ENCODE measurements at regions not wholly inside any gene's neighbourhood (a gene's known extent, or its start where the extent isn't known, plus 50 kb on each side); places are given as distances from the start of the nearest gene placed in this dataset.
"Not testable (repeated sequence)": the region's sequence is repeated elsewhere in the genome, so short reads cannot be mapped to it uniquely, and the experiment has no call there.

DNA sequence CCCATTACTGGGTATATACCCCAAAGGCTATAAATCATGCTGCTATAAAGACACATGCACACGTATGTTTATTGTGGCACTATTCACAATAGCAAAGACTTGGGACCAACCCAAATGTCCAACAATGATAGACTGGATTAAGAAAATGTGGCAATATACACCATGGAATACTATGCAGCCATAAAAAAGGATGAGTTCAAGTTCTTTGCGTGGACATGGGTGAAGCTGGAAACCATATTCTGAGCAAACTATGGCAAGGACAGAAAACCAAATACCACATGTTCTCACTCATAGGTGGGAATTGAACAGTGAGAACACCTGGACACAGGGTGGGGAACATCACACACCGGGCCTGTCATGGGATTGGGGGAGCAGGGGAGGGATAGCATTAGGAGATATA is 54.4 kb upstream of the MUCL1 start:
- not testable (repeated sequence) for DNase-seq

- no peak for DNase-seq
Measured at GRCh38 chr12:54798651-54799050, 55.7 kb upstream of the MUCL1 start.

- DNase-seq = no peak
Measured at GRCh38 chr12:54796991-54797390, 57.3 kb upstream of the MUCL1 start.

DNA sequence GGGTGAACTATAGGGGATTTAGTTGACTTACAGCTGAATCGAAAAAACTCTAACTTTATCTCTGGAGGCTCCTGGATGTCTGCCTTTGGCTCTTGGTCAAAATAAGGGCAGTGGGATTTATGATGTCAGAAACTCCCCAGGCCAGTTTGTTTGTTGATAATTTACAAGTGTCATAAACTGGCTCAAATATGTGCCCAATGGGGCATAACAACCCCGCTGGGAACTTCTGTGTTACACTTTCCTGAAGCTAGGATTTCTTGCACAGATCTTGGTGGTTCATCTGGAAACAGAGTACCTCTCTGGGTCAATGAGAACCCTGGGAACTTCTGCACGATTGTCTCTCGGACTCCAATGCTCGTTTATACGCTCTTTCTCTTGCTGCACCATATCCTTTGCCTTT is 58.7 kb upstream of the MUCL1 start:
- DNase-seq = no peak

GRCh38 chr12:54786081-54786480 is 68.2 kb upstream of the MUCL1 start:
- no peak for DNase-seq

- no peak for DNase-seq
Measured at GRCh38 chr12:54784115-54784514, 70.2 kb upstream of the MUCL1 start.

DNA sequence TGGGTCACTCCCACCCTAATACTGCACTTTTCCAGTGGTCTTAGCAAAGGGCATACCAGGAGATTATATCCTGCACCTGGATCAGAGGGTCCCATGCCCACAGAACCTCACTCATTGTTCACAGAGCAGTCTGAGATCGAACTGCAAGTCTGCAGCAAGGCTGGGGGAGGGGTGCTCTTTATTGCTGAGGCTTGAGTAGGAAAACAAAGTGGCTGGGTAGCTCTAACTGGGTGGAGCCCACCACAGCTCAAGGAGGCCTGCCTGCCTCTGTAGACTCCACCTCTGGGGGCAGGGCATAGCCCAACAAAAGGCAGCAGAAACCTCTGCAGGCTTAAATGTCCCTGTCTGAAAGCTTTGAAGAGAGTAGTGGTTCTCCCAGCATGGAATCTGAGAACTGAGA is 77.3 kb upstream of the MUCL1 start:
- DNase-seq = peak in 5 of 6 experiments; percentile 2 to 60 (median 14)

DNA sequence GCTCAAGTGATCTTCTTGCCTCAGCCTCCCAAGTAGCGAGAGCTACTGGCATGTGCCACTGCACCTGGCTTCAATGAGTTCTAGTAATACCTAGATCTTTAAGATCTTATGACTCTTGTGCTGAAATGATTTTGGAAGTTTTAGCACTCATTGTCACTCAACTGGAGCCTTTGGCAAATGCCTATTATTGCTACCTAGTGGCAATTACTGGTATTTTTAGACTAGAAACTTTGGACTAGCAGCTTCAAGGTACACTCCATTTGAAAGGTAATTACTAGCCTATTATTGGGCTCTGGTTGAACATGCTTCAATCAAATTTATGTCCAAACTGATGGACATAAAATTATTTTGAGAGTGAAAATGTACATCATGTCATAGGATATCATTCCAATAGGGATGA is 80.7 kb upstream of the MUCL1 start:
- DNase-seq = no peak

DNA sequence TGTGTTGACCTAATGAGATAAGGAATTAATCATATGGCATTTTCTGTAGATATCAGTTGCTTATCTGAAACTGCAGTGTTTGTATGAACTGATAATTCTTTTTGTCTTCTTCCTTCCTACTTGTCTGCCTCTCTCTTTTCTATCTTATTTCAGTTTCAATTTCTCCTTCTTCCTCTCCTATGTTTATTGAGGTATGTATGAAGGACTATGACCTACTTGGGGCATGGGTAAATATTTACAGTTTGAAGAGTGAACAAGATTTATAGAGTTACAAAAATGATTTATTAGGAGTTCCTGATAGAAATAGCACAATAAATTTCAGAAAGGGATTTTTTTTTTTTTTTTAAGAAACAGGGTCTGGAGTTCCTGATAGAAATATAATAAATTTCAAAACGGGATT is 88.7 kb upstream of the MUCL1 start:
- no peak for DNase-seq

DNA sequence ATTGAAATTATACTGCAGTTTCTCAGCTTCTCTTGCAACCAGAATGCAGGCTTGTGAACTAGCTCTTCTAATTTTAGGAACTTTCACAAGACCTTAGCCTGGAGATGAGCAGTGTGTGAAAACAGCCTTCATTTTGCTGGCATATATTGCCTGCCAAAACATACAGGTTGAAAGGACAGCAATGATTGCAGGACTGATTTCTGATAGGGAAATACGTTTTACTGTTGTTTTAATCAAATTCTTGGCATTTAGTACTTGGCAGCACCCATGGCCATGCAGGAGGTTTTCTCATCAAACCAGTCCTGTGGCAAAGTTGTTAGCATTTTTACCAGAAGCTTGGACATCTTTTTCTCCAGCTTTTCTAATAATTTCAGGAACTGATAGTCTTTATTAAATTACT is 91.9 kb upstream of the MUCL1 start:
- DNase-seq = no peak

- peak in 3 of 6 experiments; percentile 4 to 15 (median 11) for DNase-seq
Measured at GRCh38 chr12:54759751-54760150, 94.6 kb upstream of the MUCL1 start.

- no peak for DNase-seq
Measured at GRCh38 chr12:54751493-54751892, 102.8 kb upstream of the MUCL1 start.

- DNase-seq = peak in 4 of 6 experiments; percentile 21 to 64 (median 46)
Measured at GRCh38 chr12:54749191-54749818, 101.1 kb upstream of the DCD start.

GRCh38 chr12:54744590-54744989 is 96.4 kb upstream of the DCD start:
- no peak for DNase-seq

DNA sequence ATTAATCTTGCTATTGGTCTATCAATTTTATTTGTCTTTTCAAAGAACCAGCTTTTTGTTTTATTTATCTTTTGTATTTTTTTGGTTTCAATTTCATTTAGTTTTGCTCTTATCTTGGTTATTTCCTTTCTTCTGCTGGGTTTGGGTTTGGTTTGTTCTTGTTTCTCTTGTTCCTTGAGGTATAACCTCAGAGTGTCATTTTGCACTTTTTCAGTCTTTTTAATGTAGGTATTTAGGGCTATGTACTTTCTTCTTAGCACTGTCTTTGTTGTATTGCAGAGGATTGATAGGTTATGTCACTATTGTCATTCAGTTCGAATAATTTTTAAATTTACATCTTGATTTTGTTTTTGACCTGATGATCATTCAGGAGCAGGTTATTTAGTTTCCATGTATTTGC is 92.7 kb upstream of the DCD start:
- DNase-seq = peak in 3 of 6 experiments; percentile 26 to 59 (median 54)

- no peak for DNase-seq
Measured at GRCh38 chr12:54736549-54736948, 88.4 kb upstream of the DCD start.

- no peak for DNase-seq
Measured at GRCh38 chr12:54734196-54734950, 86.2 kb upstream of the DCD start.

DNA sequence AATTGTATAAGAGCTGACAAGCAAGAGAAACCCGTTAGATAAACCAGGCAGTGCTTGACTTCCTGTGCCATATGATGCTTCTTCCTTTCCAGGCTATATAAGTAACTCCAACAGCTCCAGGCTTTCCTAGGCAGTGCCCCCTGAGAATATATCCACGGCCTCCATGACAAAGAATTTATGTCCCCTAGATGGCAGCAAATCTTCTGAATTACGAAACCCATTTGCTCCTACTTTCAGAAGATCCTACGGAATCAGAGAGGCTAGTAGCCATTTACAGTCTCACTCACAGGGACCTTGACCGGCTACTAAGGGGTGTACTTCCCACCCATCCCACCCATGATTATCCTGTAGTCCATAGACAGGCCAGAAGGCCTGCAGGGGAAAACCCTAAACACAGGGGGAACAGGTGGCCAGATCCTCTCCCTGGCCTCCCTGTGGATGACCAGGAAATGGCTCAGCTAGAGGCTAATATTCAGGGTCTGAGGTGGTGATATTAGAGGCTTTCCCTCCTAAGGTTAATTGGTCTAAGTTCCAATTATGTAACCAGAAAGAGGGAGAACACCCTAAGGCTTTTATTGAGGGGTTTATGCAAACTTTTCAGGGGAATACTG is 77.2 kb upstream of the DCD start:
- peak in 1 of 6 experiments; percentile 5 for DNase-seq

- peak in 3 of 6 experiments; percentile 3 to 39 (median 26) for DNase-seq
Measured at GRCh38 chr12:54723379-54724256, 75.5 kb upstream of the DCD start.

- no peak for DNase-seq
Measured at GRCh38 chr12:54721312-54721711, 73.1 kb upstream of the DCD start.

GRCh38 chr12:54719691-54720090 is 71.5 kb upstream of the DCD start:
- no peak for DNase-seq

GRCh38 chr12:54716261-54716660 is 68.1 kb upstream of the DCD start:
- no peak for DNase-seq

- not testable (repeated sequence) for DNase-seq
Measured at GRCh38 chr12:54713876-54714275, 65.7 kb upstream of the DCD start.

Data from stimulated activated naive CD4-positive, alpha-beta T cell (primary cell).